Cardiac fibroblast (primary cell): ENCODE measurements at regions not wholly inside any gene's neighbourhood (a gene's known extent, or its start where the extent isn't known, plus 50 kb on each side); places are given as distances from the start of the nearest gene placed in this dataset.

Experiments used
- DNase-seq, 2 donors: peaks; one replicate each; pipeline versions ENCODE4 v3.0.0 to v3.0.0-alpha.2; 2010; ENCODE audit warnings: low read depth in 2 of 2
- H3K4me3 ChIP-seq, 2 donors: replicated peaks in 1 of 2; 1 replicate in 1 of 2; 2 replicates in 1 of 2; pipeline ENCODE4 v1.5.1; 2011; ENCODE audit warnings: low read depth in 2 of 2, low read length in 2 of 2, mild to moderate bottlenecking in 2 of 2, moderate library complexity in 1 of 2
- TF ChIP-seq, protein P1 (sequence below): IDR thresholded peaks from one replicate; pipeline ENCODE4 v1.5.1; 2011; ENCODE audit warnings: low read depth, mild to moderate bottlenecking, low read length, inconsistent platforms

DNA sequence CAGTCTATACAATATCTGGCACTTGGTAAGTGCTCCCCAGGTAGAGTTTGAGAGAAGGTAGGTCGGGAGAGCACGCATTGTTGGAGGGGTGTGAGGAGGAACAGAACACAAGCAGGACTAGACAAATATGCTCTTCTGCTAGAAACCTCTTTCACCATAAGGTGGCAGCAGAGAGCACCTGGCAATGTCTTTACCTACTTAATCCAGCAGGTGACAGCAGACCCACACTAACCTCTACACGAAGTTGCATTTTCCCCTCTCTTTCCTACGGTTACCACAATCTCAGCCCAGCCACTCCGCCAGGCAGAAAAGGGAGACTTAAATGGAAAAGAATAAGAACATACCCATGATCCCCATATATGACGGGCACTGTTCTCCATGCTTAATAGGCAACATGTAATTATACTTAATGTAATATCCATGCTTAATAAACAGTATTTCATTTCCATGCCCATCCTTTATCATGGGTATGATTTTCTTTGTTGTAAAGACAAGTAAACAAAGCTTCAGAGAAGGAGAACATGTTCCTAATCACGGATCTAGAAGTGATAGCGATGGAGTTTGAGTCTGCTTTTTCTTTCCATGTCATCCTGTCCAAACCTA is 55.1 kb upstream of the CCL2 start:
- no peak overlapping the region for H3K4me3 ChIP-seq
- TF ChIP-seq, protein P1, sequence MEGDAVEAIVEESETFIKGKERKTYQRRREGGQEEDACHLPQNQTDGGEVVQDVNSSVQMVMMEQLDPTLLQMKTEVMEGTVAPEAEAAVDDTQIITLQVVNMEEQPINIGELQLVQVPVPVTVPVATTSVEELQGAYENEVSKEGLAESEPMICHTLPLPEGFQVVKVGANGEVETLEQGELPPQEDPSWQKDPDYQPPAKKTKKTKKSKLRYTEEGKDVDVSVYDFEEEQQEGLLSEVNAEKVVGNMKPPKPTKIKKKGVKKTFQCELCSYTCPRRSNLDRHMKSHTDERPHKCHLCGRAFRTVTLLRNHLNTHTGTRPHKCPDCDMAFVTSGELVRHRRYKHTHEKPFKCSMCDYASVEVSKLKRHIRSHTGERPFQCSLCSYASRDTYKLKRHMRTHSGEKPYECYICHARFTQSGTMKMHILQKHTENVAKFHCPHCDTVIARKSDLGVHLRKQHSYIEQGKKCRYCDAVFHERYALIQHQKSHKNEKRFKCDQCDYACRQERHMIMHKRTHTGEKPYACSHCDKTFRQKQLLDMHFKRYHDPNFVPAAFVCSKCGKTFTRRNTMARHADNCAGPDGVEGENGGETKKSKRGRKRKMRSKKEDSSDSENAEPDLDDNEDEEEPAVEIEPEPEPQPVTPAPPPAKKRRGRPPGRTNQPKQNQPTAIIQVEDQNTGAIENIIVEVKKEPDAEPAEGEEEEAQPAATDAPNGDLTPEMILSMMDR: peak; percentile 100
- peak; percentile 92 to 93 for DNase-seq

DNA sequence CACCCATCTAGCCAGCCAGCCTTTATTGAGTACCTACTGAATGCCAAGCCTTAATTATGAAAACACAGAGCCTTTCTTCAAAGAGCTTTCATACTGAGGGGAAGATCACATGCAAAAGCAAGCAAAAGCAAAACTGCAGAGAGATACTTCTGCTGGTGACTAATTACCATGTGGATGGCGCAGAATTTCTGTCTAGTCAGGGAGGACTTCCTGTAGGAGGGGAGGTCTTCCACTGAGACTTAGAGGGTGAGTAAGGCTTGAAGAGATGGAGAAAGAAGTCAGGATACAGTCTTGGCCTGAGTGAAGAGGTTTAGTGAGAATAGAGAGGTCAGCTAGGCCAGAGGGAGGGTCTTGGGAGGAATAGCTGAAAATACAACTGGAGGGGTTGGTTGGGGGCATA is 53.9 kb upstream of the CCL2 start:
- H3K4me3 ChIP-seq: no peak overlapping the region
- TF ChIP-seq, protein P1: no peak
- DNase-seq: peak in 1 of 2 donors; percentile 60

DNA sequence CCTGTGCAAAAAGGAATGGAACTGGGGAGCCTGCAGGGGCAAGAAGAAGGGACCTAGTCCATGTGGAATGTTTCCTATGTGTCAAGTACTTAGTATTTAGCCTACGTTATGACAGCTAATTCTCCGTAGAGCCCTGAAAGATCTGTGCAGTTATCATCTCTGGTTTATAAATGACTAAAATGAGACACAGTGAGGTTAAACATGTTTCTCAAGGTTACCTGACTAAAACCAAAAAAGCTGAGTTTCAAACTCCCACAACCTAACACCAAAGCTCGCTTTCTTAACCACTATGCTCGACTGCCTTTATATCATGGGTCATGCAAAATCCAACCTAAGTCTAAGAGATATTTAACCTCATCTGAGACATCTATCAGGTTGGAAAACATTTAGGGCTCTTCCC is 53.3 kb upstream of the CCL2 start:
- TF ChIP-seq, protein P1: no peak
- H3K4me3 ChIP-seq: no peak overlapping the region
- DNase-seq: no peak

DNA sequence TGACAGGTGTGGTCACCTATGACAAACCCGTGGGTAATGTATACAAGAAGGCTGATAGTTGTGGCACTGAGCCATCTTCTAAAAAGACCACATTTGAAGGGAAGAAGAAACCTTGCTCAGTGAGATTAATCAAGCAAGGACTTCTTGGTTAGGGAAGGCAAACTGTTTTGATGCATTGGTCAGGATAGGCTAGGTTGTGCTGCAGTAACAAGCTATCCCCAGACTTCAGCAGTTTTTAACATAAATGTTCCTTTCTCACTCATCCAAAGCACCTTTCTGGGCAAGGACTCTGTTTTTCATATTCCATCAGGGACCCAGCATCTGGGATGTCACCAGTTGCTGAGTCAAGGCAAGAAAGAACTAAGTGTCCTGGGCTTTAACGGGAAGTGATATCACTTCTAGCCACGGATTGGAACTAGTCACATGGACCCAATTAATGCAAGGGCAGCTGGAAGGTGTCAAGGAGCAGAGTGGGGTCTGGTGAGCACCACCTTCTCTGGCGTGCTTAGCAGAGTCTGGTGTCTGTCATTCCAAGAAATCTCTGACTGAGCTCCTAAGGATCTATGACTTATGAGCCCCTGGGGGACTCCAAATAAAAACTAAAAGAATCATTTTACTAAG is 52.0 kb upstream of the CCL2 start:
- peak in 1 of 2 donors; percentile 23 for DNase-seq
- no peak overlapping the region for H3K4me3 ChIP-seq
- TF ChIP-seq, protein P1: no peak

DNA sequence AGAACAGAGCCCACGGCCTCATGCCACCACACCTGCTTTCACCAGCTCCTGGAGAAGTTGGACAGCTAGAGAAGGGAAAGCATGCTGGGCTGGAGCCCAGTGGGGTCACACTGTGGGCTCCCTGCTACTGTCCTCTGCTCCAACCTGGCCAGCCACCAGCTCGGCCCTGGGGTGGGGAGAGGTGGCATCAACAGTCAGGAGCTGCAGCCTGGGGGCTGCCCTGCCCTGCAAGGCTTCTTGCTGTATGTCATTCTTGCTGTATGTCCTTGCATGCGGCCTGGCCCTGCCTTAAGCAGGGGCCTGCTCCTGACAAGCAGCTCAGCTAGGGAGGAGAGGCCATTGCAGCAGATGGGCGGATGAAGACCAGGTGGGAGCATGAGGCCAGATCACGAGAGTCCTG is 50.7 kb upstream of the CCL2 start:
- no peak for DNase-seq
- TF ChIP-seq, protein P1: no peak
- H3K4me3 ChIP-seq: no peak overlapping the region
